Adrenal gland (tissue), 9 donors: ENCODE measurements at regions not wholly inside any gene's neighbourhood (a gene's known extent, or its start where the extent isn't known, plus 50 kb on each side); places are given as distances from the start of the nearest gene placed in this dataset.

ENCODE experiments used
- DNase-seq, 7 donors: peaks; one replicate each; pipeline ENCODE4 v3.0.0-alpha.2; 2019 to 2020
- H3K27ac ChIP-seq, 5 donors: fragments of 200-600 bp; sonication (generic) in 4 of 5; 1 replicate in 3 of 5; 2 replicates in 2 of 5; pipeline versions ENCODE4 v1.5.1 to v1.8.0; 2016 to 2020; ENCODE audit warnings: mild to moderate bottlenecking in 1 of 5
- H3K27me3 ChIP-seq: fragments of 200-600 bp; 2 replicates; pipeline ENCODE4 v1.8.0; 2021
- H3K36me3 ChIP-seq, 2 donors: fragments of 200-600 bp; replicated peaks in 1 of 2; 1 replicate in 1 of 2; 2 replicates in 1 of 2; pipeline versions ENCODE4 v1.5.1 to v1.8.0; 2018 to 2022
- H3K4me1 ChIP-seq, 2 donors: fragments of 200-600 bp; replicated peaks in 1 of 2; 1 replicate in 1 of 2; 2 replicates in 1 of 2; pipeline versions ENCODE4 v1.5.1 to v1.8.0; 2018 to 2021
- H3K4me3 ChIP-seq, 4 donors: fragments of 200-600 bp; sonication (generic) in 3 of 4; one replicate each; pipeline ENCODE4 v1.5.1; 2016 to 2018
- H3K9me3 ChIP-seq, 3 donors: fragments of 200-600 bp; sonication (generic) in 1 of 3; replicated peaks in 1 of 3; 1 replicate in 2 of 3; 2 replicates in 1 of 3; pipeline versions ENCODE4 v1.5.1 to v1.8.0; 2016 to 2021
- POLR2A ChIP-seq, 2 donors: fragments of 450-650 bp; IDR thresholded peaks; one replicate each; pipeline ENCODE4 v1.6.1; 2017; ENCODE audit warnings: antibody characterized with exemption in 2 of 2, mild to moderate bottlenecking in 2 of 2, moderate library complexity in 1 of 2
- WGBS, 4 donors: extraction: QIAGEN DNeasy Blood & Tissue Kit in 2 of 4; methylation state at CpG; one replicate each; pipeline versions ENCODE4 v1.1.5 to v1.1.7; 2013 to 2017; 5-methylcytosine and 5-hydroxymethylcytosine counted together
- intact Hi-C, 2 donors: fragments of 100-400 bp; cut with DNase I; formaldehyde crosslinking; loops; one replicate each; pipeline versions ENCODE4 v1.14.1 to v1.15.0; 2022 to 2023
- TF ChIP-seq, protein P1 (sequence below), 6 experiments: fragments of 450-650 bp in 4 of 6; fragments of 200-600 bp in 2 of 6; sonication (generic) in 1 of 6; IDR thresholded peaks; 1 replicate in 5 of 6; 2 replicates in 1 of 6; pipeline versions ENCODE4 v1.5.1 to v1.8.0; 2016 to 2021; ENCODE audit warnings: antibody characterized with exemption in 6 of 6, mild to moderate bottlenecking in 2 of 6, moderate library complexity in 1 of 6
- donor health status: healthy with polysubstance abuse.
- donor health status: Bipolar disorder and iron deficiency.
- donor health status: DM: yes; HTN: yes; CAD: no.
- donor health status: DM: no; HTN: no; CAD: no.
- donor health status: DM: no; HTN: no; CAD: no.

- H3K9me3 ChIP-seq, result no peaks in the 10 kb centered on the region
- no peak overlapping the region for H3K4me3 ChIP-seq
- no peak overlapping the region for H3K27ac ChIP-seq
- no peak for DNase-seq
- TF ChIP-seq POLR2A (IDR thresholded peaks at IDR 0.05), result no peak
- TF ChIP-seq, protein P1, sequence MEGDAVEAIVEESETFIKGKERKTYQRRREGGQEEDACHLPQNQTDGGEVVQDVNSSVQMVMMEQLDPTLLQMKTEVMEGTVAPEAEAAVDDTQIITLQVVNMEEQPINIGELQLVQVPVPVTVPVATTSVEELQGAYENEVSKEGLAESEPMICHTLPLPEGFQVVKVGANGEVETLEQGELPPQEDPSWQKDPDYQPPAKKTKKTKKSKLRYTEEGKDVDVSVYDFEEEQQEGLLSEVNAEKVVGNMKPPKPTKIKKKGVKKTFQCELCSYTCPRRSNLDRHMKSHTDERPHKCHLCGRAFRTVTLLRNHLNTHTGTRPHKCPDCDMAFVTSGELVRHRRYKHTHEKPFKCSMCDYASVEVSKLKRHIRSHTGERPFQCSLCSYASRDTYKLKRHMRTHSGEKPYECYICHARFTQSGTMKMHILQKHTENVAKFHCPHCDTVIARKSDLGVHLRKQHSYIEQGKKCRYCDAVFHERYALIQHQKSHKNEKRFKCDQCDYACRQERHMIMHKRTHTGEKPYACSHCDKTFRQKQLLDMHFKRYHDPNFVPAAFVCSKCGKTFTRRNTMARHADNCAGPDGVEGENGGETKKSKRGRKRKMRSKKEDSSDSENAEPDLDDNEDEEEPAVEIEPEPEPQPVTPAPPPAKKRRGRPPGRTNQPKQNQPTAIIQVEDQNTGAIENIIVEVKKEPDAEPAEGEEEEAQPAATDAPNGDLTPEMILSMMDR (IDR thresholded peaks at IDR 0.05), result no peak
- WGBS, 4 donors, result 79 to 83% (median 80%) methylated on average over 2 of the region's 2 CpGs
- intact Hi-C loops, result no loop called here
- H3K4me1 ChIP-seq, result no peaks in the 10 kb centered on the region
- no peaks in the 10 kb centered on the region for H3K27me3 ChIP-seq
- no peaks in the 10 kb centered on the region for H3K36me3 ChIP-seq
Observed at GRCh38 chr2:180358458-180358857, 351.4 kb upstream of the CWC22 start.

- no peaks in the 10 kb centered on the region for H3K36me3 ChIP-seq
- no peak overlapping the region for H3K27ac ChIP-seq
- DNase-seq, result no peak
- H3K9me3 ChIP-seq, result no peaks in the 10 kb centered on the region
- TF ChIP-seq, protein P1 (IDR thresholded peaks at IDR 0.05), result no peak
- no peak for TF ChIP-seq POLR2A (IDR thresholded peaks at IDR 0.05)
- intact Hi-C loops, result no loop called here
- H3K4me1 ChIP-seq, result no peaks in the 10 kb centered on the region
- no peak overlapping the region for H3K4me3 ChIP-seq
- H3K27me3 ChIP-seq, result no peaks in the 10 kb centered on the region
Observed at GRCh38 chr2:180356676-180357075, 349.6 kb upstream of the CWC22 start.

- Histone ChIP-seq H3K4me3 (no peak overlapping the region), H3K9me3 (no peaks in the 10 kb centered on the region), H3K27me3 (no peaks in the 10 kb centered on the region), H3K27ac (no peak overlapping the region), H3K36me3 (no peaks in the 10 kb centered on the region), H3K4me1 (no peaks in the 10 kb centered on the region)
- intact Hi-C loops, result no loop called here
- no peak for DNase-seq
- no peak for TF ChIP-seq POLR2A (IDR thresholded peaks at IDR 0.05)
- TF ChIP-seq, protein P1 (IDR thresholded peaks at IDR 0.05), result no peak
- 34 to 57% (median 48%) methylated on average over 1 of the region's 1 CpG for WGBS, 4 donors
Observed at GRCh38 chr2:180352620-180353019, 345.5 kb upstream of the CWC22 start.

GRCh38 chr2:180349809-180350208 lies 342.7 kb upstream of the CWC22 start:
- no peaks in the 10 kb centered on the region for H3K4me1 ChIP-seq
- H3K36me3 ChIP-seq, result no peaks in the 10 kb centered on the region
- 85 to 97% (median 91%) methylated on average over 2 of the region's 2 CpGs for WGBS, 4 donors
- intact Hi-C loops, result no loop called here
- no peak for TF ChIP-seq POLR2A (IDR thresholded peaks at IDR 0.05)
- TF ChIP-seq, protein P1 (IDR thresholded peaks at IDR 0.05), result no peak
- no peak for DNase-seq
- H3K9me3 ChIP-seq, result no peaks in the 10 kb centered on the region
- H3K27me3 ChIP-seq, result no peaks in the 10 kb centered on the region
- no peak overlapping the region for H3K4me3 ChIP-seq
- no peak overlapping the region for H3K27ac ChIP-seq
